ENCODE measurements at regions not wholly inside any gene's neighbourhood (a gene's known extent, or its start where the extent isn't known, plus 50 kb on each side); places are given as distances from the start of the nearest gene placed in this dataset.

GRCh38 chr6:105986998-105987397 is 99.1 kb upstream of the PRDM1 start:
- TF ChIP-seq POLR2A (IDR thresholded peaks at IDR 0.05; ENCODE audit: low read depth, low read length) (no peak), POLR2AphosphoS5 (IDR thresholded peaks at IDR 0.05; ENCODE audit: low read depth, low read length) (no peak)

Data from GM12892 (cell line).